GM21447 (cell line): ENCODE measurements at regions not wholly inside any gene's neighbourhood (a gene's known extent, or its start where the extent isn't known, plus 50 kb on each side); places are given as distances from the start of the nearest gene placed in this dataset.

Source experiments
- ATAC-seq: cut with Tn5 transposase; IDR thresholded peaks from one replicate; pipeline ENCODE4 v1.9.1; 2021; ENCODE audit not compliant: unreplicated experiment

- ATAC-seq: no peak
Observed at GRCh38 chr4:111464251-111465045, 680.8 kb upstream of the FAM241A start.

- no peak for ATAC-seq
Observed at GRCh38 chr4:111466811-111467604, 678.2 kb upstream of the FAM241A start.

- ATAC-seq: no peak
Observed at GRCh38 chr4:111475001-111475400, 670.3 kb upstream of the FAM241A start.

- no peak for ATAC-seq
Observed at GRCh38 chr4:111475666-111476065, 669.6 kb upstream of the FAM241A start.

GRCh38 chr4:111480510-111480909, 664.7 kb upstream of the FAM241A start:
- ATAC-seq: no peak

- no peak for ATAC-seq
Observed at GRCh38 chr4:111483375-111484169, 661.7 kb upstream of the FAM241A start.

- no peak for ATAC-seq
Observed at GRCh38 chr4:111492496-111492895, 652.8 kb upstream of the FAM241A start.

- no peak for ATAC-seq
Observed at GRCh38 chr4:111494471-111494870, 650.8 kb upstream of the FAM241A start.

- ATAC-seq: no peak
Observed at GRCh38 chr4:111494971-111495370, 650.3 kb upstream of the FAM241A start.

- no peak for ATAC-seq
Observed at GRCh38 chr4:111499291-111499690, 646.0 kb upstream of the FAM241A start.

- no peak for ATAC-seq
Observed at GRCh38 chr4:111499706-111500105, 645.5 kb upstream of the FAM241A start.

GRCh38 chr4:111500858-111501257, 644.4 kb upstream of the FAM241A start:
- ATAC-seq: no peak

GRCh38 chr4:111501946-111502345, 643.3 kb upstream of the FAM241A start:
- ATAC-seq: no peak

- no peak for ATAC-seq
Observed at GRCh38 chr4:111502626-111503025, 642.6 kb upstream of the FAM241A start.

GRCh38 chr4:111506706-111507105, 638.5 kb upstream of the FAM241A start:
- ATAC-seq: no peak

- ATAC-seq: no peak
Observed at GRCh38 chr4:111510535-111510934, 634.7 kb upstream of the FAM241A start.

- ATAC-seq: no peak
Observed at GRCh38 chr4:111512081-111512783, 633.0 kb upstream of the FAM241A start.

- no peak for ATAC-seq
Observed at GRCh38 chr4:111519683-111520082, 625.6 kb upstream of the FAM241A start.

- no peak for ATAC-seq
Observed at GRCh38 chr4:111530446-111530845, 614.8 kb upstream of the FAM241A start.

- no peak for ATAC-seq
Observed at GRCh38 chr4:111535792-111536191, 609.5 kb upstream of the FAM241A start.

GRCh38 chr4:111537165-111537564, 608.1 kb upstream of the FAM241A start:
- ATAC-seq: no peak
